WTC11 (cell line): ENCODE measurements at regions not wholly inside any gene's neighbourhood (a gene's known extent, or its start where the extent isn't known, plus 50 kb on each side); places are given as distances from the start of the nearest gene placed in this dataset.

Experiments
- ATAC-seq: fragments of 200-7000 bp; cut with Tn5 transposase; 2 replicates; pipeline ENCODE4 v1.10.0; 2021; ENCODE audit warnings: mild to moderate bottlenecking, moderate library complexity
- CTCF ChIA-PET: fragments of 300-600 bp; sonication (Branson Sonifier 250); formaldehyde crosslinking; loops from one replicate; lab custom pipeline; 2021; ENCODE audit warnings: antibody characterized with exemption; lab: Charles Lee
- POLR2A ChIA-PET: fragments of 350-600 bp; sonication (Branson Sonifier 250); formaldehyde crosslinking; loops from one replicate; lab custom pipeline; 2021; ENCODE audit warnings: antibody characterized with exemption; lab: Charles Lee
- DNase-seq: peaks from one replicate; pipeline ENCODE4 v3.0.0; 2021; ENCODE audit warnings: low spot score
- H3K27ac Mint-ChIP-seq: 2 replicates; pipeline ENCODE4 v1.8.0; 2021; ENCODE audit warnings: mixed read lengths
- H3K27me3 Mint-ChIP-seq: 2 replicates; pipeline ENCODE4 v1.8.0; 2021; ENCODE audit warnings: low read depth, mild to moderate bottlenecking, moderate library complexity, mixed read lengths
- H3K36me3 Mint-ChIP-seq: 2 replicates; pipeline ENCODE4 v1.8.0; 2021; ENCODE audit warnings: mixed read lengths
- H3K4me1 Mint-ChIP-seq: 2 replicates; pipeline ENCODE4 v1.8.0; 2022; ENCODE audit warnings: mixed read lengths
- H3K4me3 Mint-ChIP-seq: 2 replicates; pipeline ENCODE4 v1.8.0; 2021; ENCODE audit warnings: mild to moderate bottlenecking, moderate library complexity, mixed read lengths
- H3K9me3 Mint-ChIP-seq: 2 replicates; pipeline ENCODE4 v1.8.0; 2021; ENCODE audit warnings: mixed read lengths
- ETV6 ChIP-seq: sonication (generic); formaldehyde crosslinking; IDR thresholded peaks from 2 replicates; pipeline ENCODE4 v1.8.1; 2022; ENCODE audit warnings: mild to moderate bottlenecking, missing genetic modification reagents
- FOXJ3 ChIP-seq: sonication (generic); formaldehyde crosslinking; IDR thresholded peaks from 2 replicates; pipeline ENCODE4 v1.9.0; 2021; ENCODE audit warnings: missing genetic modification reagents, mild to moderate bottlenecking, borderline replicate concordance
- KAT7 ChIP-seq: sonication (generic); formaldehyde crosslinking; IDR thresholded peaks from 2 replicates; pipeline ENCODE4 v1.8.1; 2023; ENCODE audit warnings: missing genetic modification reagents, mild to moderate bottlenecking, borderline replicate concordance
- MYBL2 ChIP-seq: sonication (generic); formaldehyde crosslinking; IDR thresholded peaks from 2 replicates; pipeline ENCODE4 v1.8.1; 2023; ENCODE audit warnings: mild to moderate bottlenecking, moderate library complexity, missing genetic modification reagents
- SP1 ChIP-seq: sonication (generic); formaldehyde crosslinking; conservative IDR thresholded peaks from 2 replicates; pipeline ENCODE4 v1.8.1; 2022; ENCODE audit warnings: missing genetic modification reagents
- ZNF121 ChIP-seq: sonication (generic); formaldehyde crosslinking; IDR thresholded peaks from 2 replicates; pipeline ENCODE4 v1.8.0; 2023; ENCODE audit warnings: missing genetic modification reagents
- ZNF416 ChIP-seq: fragments of 250-450 bp; sonication (Bioruptor Pico); IDR thresholded peaks from 2 replicates; pipeline ENCODE4 v1.9.0; 2021; ENCODE audit warnings: mild to moderate bottlenecking, inconsistent platforms
- TF ChIP-seq, protein P1 (sequence below): sonication (generic); formaldehyde crosslinking; IDR thresholded peaks from 2 replicates; pipeline ENCODE4 v1.8.1; 2023; ENCODE audit warnings: mild to moderate bottlenecking, missing genetic modification reagents, borderline replicate concordance
- TF ChIP-seq, protein P2 (sequence below): sonication (generic); formaldehyde crosslinking; IDR thresholded peaks from 2 replicates; pipeline ENCODE4 v1.8.0; 2023; ENCODE audit warnings: mild to moderate bottlenecking, missing genetic modification reagents
- TF ChIP-seq, protein P3 (sequence below): fragments of 250-450 bp; sonication (Bioruptor Pico); IDR thresholded peaks from 2 replicates; pipeline ENCODE4 v1.9.0; 2021; ENCODE audit warnings: mild to moderate bottlenecking
- TF ChIP-seq, protein P4 (sequence below): sonication (generic); formaldehyde crosslinking; conservative IDR thresholded peaks from 2 replicates; pipeline ENCODE4 v1.8.1; 2022; ENCODE audit warnings: mild to moderate bottlenecking, missing genetic modification reagents
- TF ChIP-seq, protein P5 (sequence below): sonication (generic); formaldehyde crosslinking; IDR thresholded peaks from 2 replicates; pipeline ENCODE4 v1.8.0; 2023; ENCODE audit warnings: missing genetic modification reagents, mild to moderate bottlenecking, borderline replicate concordance
- TF ChIP-seq, protein P6 (sequence below): fragments of 200-600 bp; IDR thresholded peaks from 2 replicates; pipeline ENCODE4 v1.8.0; 2022; ENCODE audit warnings: antibody characterized with exemption
- TF ChIP-seq, protein P7 (sequence below): sonication (generic); formaldehyde crosslinking; IDR thresholded peaks from 2 replicates; pipeline ENCODE4 v1.8.1; 2022; ENCODE audit warnings: missing genetic modification reagents, borderline replicate concordance

DNA sequence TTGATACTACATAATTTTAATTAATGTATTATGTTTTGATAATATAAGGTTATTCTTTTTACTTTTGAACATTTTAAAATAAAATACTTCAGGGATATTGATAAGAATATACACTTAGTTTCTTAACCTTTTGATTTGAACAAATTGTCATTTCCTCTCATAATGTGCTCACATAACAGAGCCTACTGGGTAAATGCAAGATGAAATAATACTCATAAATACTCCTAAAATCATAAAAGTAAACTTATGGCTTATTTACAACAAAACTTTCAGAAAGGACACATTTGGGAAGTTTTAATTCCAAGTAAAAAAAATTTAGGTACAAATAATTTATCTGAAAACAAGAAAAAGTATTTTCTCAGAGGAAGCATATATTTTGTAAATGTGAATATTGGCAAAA lies 101.6 kb upstream of the ABCB5 start:
- Mint-ChIP-seq H3K4me3 (no peak overlapping the region), H3K36me3 (no peaks in the 10 kb centered on the region), H3K4me1 (0 out of 2 replicates have a peak, but pooled peaks cover 4% of the 10 kb centered on the region), H3K27ac (no peak overlapping the region), H3K9me3 (no peaks in the 10 kb centered on the region), H3K27me3 (no peaks in the 10 kb centered on the region)
- TF ChIP-seq, protein P1, sequence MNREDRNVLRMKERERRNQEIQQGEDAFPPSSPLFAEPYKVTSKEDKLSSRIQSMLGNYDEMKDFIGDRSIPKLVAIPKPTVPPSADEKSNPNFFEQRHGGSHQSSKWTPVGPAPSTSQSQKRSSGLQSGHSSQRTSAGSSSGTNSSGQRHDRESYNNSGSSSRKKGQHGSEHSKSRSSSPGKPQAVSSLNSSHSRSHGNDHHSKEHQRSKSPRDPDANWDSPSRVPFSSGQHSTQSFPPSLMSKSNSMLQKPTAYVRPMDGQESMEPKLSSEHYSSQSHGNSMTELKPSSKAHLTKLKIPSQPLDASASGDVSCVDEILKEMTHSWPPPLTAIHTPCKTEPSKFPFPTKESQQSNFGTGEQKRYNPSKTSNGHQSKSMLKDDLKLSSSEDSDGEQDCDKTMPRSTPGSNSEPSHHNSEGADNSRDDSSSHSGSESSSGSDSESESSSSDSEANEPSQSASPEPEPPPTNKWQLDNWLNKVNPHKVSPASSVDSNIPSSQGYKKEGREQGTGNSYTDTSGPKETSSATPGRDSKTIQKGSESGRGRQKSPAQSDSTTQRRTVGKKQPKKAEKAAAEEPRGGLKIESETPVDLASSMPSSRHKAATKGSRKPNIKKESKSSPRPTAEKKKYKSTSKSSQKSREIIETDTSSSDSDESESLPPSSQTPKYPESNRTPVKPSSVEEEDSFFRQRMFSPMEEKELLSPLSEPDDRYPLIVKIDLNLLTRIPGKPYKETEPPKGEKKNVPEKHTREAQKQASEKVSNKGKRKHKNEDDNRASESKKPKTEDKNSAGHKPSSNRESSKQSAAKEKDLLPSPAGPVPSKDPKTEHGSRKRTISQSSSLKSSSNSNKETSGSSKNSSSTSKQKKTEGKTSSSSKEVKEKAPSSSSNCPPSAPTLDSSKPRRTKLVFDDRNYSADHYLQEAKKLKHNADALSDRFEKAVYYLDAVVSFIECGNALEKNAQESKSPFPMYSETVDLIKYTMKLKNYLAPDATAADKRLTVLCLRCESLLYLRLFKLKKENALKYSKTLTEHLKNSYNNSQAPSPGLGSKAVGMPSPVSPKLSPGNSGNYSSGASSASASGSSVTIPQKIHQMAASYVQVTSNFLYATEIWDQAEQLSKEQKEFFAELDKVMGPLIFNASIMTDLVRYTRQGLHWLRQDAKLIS (CRISPR knock-in tag) = no peak
- TF ChIP-seq ETV6 (CRISPR knock-in tag) = no peak
- TF ChIP-seq, protein P2, sequence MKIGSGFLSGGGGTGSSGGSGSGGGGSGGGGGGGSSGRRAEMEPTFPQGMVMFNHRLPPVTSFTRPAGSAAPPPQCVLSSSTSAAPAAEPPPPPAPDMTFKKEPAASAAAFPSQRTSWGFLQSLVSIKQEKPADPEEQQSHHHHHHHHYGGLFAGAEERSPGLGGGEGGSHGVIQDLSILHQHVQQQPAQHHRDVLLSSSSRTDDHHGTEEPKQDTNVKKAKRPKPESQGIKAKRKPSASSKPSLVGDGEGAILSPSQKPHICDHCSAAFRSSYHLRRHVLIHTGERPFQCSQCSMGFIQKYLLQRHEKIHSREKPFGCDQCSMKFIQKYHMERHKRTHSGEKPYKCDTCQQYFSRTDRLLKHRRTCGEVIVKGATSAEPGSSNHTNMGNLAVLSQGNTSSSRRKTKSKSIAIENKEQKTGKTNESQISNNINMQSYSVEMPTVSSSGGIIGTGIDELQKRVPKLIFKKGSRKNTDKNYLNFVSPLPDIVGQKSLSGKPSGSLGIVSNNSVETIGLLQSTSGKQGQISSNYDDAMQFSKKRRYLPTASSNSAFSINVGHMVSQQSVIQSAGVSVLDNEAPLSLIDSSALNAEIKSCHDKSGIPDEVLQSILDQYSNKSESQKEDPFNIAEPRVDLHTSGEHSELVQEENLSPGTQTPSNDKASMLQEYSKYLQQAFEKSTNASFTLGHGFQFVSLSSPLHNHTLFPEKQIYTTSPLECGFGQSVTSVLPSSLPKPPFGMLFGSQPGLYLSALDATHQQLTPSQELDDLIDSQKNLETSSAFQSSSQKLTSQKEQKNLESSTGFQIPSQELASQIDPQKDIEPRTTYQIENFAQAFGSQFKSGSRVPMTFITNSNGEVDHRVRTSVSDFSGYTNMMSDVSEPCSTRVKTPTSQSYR (CRISPR knock-in tag) = no peak
- TF ChIP-seq FOXJ3 (CRISPR knock-in tag) = no peak
- TF ChIP-seq, protein P3, sequence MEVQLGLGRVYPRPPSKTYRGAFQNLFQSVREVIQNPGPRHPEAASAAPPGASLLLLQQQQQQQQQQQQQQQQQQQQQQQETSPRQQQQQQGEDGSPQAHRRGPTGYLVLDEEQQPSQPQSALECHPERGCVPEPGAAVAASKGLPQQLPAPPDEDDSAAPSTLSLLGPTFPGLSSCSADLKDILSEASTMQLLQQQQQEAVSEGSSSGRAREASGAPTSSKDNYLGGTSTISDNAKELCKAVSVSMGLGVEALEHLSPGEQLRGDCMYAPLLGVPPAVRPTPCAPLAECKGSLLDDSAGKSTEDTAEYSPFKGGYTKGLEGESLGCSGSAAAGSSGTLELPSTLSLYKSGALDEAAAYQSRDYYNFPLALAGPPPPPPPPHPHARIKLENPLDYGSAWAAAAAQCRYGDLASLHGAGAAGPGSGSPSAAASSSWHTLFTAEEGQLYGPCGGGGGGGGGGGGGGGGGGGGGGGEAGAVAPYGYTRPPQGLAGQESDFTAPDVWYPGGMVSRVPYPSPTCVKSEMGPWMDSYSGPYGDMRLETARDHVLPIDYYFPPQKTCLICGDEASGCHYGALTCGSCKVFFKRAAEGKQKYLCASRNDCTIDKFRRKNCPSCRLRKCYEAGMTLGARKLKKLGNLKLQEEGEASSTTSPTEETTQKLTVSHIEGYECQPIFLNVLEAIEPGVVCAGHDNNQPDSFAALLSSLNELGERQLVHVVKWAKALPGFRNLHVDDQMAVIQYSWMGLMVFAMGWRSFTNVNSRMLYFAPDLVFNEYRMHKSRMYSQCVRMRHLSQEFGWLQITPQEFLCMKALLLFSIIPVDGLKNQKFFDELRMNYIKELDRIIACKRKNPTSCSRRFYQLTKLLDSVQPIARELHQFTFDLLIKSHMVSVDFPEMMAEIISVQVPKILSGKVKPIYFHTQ = no peak
- no peak for DNase-seq
- POLR2A ChIA-PET = no interaction called here
- CTCF ChIA-PET = interaction anchor here (1.0 to 1.5 kb wide), 3 partner anchors 25 to 138 kb away, joined by 3 read pairs; no protein-coding TSS in a partner anchor
- no peak for ATAC-seq

DNA sequence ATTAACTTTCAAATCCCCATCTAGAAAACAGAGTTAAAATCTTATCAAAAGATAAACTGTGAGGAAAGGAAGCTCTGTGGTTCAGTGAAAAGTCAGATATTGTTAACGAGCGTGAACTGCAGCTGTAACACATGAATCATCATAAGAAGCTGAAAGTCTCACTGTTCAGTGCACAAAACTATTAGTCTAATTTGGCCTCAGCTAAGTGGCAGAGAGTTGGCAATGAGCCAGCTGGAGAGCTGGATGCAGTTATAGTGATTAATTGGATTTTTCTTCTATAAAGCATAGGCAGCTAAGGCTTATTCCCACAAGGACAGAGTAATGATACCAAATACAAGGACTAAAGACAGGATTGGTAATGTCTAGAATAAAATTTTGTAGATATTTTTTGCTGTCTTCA lies 101.1 kb upstream of the ABCB5 start:
- TF ChIP-seq, protein P4, sequence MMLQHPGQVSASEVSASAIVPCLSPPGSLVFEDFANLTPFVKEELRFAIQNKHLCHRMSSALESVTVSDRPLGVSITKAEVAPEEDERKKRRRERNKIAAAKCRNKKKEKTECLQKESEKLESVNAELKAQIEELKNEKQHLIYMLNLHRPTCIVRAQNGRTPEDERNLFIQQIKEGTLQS (CRISPR knock-in tag) = no peak
- no peak for TF ChIP-seq ZNF121 (CRISPR knock-in tag)
- TF ChIP-seq ZNF416 (CRISPR knock-in tag) = no peak
- TF ChIP-seq KAT7 = no peak
- no peak for TF ChIP-seq MYBL2
- TF ChIP-seq, protein P5, sequence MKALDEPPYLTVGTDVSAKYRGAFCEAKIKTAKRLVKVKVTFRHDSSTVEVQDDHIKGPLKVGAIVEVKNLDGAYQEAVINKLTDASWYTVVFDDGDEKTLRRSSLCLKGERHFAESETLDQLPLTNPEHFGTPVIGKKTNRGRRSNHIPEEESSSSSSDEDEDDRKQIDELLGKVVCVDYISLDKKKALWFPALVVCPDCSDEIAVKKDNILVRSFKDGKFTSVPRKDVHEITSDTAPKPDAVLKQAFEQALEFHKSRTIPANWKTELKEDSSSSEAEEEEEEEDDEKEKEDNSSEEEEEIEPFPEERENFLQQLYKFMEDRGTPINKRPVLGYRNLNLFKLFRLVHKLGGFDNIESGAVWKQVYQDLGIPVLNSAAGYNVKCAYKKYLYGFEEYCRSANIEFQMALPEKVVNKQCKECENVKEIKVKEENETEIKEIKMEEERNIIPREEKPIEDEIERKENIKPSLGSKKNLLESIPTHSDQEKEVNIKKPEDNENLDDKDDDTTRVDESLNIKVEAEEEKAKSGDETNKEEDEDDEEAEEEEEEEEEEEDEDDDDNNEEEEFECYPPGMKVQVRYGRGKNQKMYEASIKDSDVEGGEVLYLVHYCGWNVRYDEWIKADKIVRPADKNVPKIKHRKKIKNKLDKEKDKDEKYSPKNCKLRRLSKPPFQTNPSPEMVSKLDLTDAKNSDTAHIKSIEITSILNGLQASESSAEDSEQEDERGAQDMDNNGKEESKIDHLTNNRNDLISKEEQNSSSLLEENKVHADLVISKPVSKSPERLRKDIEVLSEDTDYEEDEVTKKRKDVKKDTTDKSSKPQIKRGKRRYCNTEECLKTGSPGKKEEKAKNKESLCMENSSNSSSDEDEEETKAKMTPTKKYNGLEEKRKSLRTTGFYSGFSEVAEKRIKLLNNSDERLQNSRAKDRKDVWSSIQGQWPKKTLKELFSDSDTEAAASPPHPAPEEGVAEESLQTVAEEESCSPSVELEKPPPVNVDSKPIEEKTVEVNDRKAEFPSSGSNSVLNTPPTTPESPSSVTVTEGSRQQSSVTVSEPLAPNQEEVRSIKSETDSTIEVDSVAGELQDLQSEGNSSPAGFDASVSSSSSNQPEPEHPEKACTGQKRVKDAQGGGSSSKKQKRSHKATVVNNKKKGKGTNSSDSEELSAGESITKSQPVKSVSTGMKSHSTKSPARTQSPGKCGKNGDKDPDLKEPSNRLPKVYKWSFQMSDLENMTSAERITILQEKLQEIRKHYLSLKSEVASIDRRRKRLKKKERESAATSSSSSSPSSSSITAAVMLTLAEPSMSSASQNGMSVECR (CRISPR knock-in tag) = no peak
- TF ChIP-seq FOXJ3 (CRISPR knock-in tag) = no peak
- TF ChIP-seq, protein P6, sequence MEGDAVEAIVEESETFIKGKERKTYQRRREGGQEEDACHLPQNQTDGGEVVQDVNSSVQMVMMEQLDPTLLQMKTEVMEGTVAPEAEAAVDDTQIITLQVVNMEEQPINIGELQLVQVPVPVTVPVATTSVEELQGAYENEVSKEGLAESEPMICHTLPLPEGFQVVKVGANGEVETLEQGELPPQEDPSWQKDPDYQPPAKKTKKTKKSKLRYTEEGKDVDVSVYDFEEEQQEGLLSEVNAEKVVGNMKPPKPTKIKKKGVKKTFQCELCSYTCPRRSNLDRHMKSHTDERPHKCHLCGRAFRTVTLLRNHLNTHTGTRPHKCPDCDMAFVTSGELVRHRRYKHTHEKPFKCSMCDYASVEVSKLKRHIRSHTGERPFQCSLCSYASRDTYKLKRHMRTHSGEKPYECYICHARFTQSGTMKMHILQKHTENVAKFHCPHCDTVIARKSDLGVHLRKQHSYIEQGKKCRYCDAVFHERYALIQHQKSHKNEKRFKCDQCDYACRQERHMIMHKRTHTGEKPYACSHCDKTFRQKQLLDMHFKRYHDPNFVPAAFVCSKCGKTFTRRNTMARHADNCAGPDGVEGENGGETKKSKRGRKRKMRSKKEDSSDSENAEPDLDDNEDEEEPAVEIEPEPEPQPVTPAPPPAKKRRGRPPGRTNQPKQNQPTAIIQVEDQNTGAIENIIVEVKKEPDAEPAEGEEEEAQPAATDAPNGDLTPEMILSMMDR = no peak
- TF ChIP-seq, protein P7, sequence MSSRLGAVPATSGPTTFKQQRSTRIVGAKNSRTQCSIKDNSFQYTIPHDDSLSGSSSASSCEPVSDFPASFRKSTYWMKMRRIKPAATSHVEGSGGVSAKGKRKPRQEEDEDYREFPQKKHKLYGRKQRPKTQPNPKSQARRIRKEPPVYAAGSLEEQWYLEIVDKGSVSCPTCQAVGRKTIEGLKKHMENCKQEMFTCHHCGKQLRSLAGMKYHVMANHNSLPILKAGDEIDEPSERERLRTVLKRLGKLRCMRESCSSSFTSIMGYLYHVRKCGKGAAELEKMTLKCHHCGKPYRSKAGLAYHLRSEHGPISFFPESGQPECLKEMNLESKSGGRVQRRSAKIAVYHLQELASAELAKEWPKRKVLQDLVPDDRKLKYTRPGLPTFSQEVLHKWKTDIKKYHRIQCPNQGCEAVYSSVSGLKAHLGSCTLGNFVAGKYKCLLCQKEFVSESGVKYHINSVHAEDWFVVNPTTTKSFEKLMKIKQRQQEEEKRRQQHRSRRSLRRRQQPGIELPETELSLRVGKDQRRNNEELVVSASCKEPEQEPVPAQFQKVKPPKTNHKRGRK (CRISPR knock-in tag) = no peak
- TF ChIP-seq SP1 = no peak
- TF ChIP-seq, all 79 proteins: peak for 0
- Mint-ChIP-seq H3K27me3 (no peaks in the 10 kb centered on the region), H3K4me3 (no peak overlapping the region), H3K36me3 (no peaks in the 10 kb centered on the region), H3K27ac (no peak overlapping the region), H3K4me1 (0 out of 2 replicates have a peak, but pooled peaks cover 4% of the 10 kb centered on the region), H3K9me3 (no peaks in the 10 kb centered on the region)
- ATAC-seq (no peak), DNase-seq (no peak)
- ChIA-PET CTCF (interaction anchor here (1.0 to 1.5 kb wide), 3 partner anchors 25 to 138 kb away, joined by 3 read pairs; no protein-coding TSS in a partner anchor), POLR2A (no interaction called here)
